ENCODE measurements at regions not wholly inside any gene's neighbourhood (a gene's known extent, or its start where the extent isn't known, plus 50 kb on each side); places are given as distances from the start of the nearest gene placed in this dataset.
"Not testable (repeated sequence)": the region's sequence is repeated elsewhere in the genome, so short reads cannot be mapped to it uniquely, and the experiment has no call there.

- no peak for DNase-seq (ENCODE audit: low read depth, low spot score)
Measured at GRCh38 chrX:81348388-81348787, 146.5 kb downstream of the SH3BGRL start.

DNA sequence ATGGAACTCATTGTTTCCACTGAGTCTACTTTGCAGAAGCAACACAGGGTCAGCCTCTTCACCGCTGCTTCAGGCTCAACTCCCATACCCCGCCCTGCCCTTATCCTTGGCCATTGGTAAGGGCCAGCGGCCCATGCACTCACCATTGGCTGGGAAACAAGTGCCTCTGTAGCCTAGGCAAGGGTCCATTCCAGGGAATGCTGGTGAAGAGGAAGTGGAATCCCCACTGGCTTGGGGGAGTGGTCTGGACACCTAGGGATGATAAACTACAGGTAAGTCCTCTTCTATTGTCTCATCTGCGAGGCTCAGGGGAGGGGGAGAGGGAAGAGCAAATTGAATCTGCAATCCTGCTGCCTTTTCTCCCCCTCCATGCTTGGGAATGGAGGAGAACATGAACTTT, 153.1 kb downstream of the SH3BGRL start:
- DNase-seq (ENCODE audit: low read depth, low spot score): no peak

DNA sequence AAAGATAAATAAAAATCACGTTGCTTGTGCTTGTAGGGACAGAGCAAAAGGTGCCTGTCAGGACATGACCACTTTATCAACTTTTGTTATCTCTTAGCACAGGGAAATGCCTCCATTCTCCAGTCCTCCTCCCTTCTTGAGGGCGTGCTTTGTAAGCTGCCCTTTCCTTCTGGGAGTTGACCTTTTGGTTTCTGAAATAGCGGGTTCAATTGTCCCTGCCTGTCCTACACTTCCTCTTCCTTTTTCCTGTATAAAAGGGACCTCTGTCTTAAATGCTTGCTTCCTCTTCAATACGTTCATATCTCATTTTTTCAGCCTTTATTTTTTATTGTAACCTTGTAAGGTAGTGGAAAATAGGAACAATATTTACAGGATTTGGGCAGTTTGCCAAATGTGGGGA, 153.5 kb downstream of the SH3BGRL start:
- DNase-seq (ENCODE audit: low read depth, low spot score): no peak

- no peak for DNase-seq (ENCODE audit: low read depth, low spot score)
Measured at GRCh38 chrX:81367291-81367690, 165.4 kb downstream of the SH3BGRL start.

DNA sequence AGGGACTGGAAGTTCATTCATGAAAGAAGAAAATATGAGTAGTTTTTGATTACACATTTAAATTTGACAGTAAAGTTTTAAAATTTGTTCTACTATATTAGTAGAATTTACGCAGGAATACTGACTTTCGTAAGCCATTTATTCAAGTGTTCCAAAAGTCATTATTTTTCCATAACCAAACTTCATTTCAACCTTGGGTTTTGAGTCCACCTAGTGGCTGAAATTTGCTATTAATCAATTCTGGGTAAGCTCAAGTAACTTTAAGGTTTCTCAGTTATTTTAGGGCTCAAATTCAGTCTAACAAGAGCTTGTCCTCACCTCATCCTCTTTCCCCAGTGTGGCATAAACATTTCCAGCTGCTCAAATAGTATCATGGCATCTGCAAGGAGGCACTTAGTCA, 175.4 kb downstream of the SH3BGRL start:
- peak; percentile 2 for DNase-seq (ENCODE audit: low read depth, low spot score)

DNA sequence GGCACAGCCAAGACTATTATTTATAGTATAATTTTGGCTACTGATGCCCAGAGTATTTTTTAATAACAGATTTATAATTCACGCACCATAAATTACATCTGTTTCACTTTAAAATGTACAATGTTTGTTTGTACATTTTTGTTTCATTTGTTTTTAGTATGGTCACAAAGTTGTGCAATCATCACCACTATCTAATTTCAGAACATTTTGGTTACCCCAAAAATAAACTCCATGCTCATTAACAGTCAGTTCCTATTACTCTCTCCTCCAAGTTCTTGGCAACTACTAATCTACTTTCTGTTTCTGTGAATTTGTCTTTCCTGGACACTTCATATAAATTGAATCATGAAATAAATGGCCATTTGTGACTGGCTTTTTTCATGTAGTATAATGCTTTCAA, 176.7 kb downstream of the SH3BGRL start:
- no peak for DNase-seq (ENCODE audit: low read depth, low spot score)

DNA sequence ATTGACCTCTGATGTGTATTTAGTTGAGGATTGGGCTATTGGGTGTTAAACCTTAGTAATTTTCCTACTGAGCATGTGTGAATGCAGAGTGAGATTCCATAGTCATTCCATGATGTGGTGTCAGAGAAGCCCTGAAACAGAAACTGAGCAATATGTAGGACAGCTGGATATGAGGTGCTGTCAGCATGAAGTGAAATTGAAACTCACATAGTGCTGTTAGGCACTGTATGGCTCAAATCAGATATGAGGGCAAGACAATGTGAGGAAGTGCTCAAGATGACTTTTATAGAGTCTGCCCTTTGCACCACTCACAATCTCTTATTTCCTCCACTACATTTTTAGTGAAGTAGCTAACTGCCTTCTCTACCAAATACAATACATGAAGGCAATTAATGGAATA, 188.3 kb downstream of the SH3BGRL start:
- DNase-seq (ENCODE audit: low read depth, low spot score): no peak

GRCh38 chrX:81392396-81392795, 190.5 kb downstream of the SH3BGRL start:
- no peak for DNase-seq (ENCODE audit: low read depth, low spot score)

DNA sequence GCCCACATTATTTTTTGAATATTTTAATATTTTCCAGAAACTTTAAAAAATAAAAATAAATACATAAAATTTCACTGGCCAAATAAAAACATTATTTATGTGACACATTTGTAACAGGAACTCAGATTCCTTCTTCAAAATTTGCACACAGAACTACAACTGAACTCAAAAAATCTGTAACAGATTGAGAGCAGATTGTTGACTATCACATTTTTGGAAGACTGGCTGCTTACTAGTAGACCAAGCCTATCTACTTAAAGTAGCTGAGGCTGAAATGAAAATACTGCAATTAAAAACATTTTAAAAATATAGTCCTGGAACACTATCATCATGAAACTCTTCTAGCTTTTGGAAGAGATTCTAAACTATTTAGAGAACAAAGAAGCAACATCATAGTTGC, 203.9 kb downstream of the SH3BGRL start:
- DNase-seq (ENCODE audit: low read depth, low spot score): no peak

GRCh38 chrX:81411517-81411916, 209.6 kb downstream of the SH3BGRL start:
- no peak for DNase-seq (ENCODE audit: low read depth, low spot score)

GRCh38 chrX:81412428-81412827, 210.5 kb downstream of the SH3BGRL start:
- no peak for DNase-seq (ENCODE audit: low read depth, low spot score)

DNA sequence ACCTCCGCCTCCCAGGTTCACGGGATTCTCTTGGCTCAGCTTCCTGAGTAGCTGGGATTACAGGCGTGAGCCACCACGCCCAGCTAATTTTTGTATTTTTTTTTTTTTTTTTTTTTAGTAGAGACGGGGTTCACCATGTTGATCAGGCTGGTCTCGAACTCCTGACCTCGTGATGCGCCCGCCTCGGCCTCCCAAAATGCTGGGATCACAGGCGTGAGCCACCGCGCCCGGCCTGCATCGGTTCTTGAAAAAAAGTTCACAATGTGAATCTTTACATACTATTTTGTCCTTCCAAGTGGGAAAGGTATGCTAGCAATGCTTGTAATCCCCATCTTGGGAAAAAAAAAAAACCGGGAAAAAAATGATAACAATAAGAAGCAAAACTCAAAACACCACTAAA, 211.0 kb downstream of the SH3BGRL start:
- not testable (repeated sequence) for DNase-seq (ENCODE audit: low read depth, low spot score)

DNA sequence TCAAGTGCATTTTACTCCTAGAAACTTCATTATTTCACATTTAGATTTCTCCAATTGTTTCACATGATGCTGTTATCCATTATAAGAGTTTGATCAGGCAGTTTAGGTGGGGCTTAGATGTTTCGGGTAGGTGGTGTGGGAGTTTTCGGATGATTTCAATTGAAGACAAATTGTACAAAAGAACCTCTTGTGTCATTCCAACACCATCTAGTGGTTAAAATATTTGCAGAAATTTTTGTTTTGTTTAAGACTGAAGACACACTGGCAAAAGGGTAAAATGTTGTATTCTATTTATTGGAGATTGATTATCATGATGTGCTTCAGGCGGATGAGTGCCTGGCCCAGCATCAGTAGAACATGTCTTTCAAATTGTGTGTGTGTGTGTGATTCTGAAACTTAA, 212.7 kb downstream of the SH3BGRL start:
- DNase-seq (ENCODE audit: low read depth, low spot score): no peak

All from smooth muscle cell of the brain vasculature (primary cell).